Activated CD4-positive, alpha-beta memory T cell treated with anti-CD3 and anti-CD28 coated beads for 36 hours (primary cell): ENCODE measurements at regions not wholly inside any gene's neighbourhood (a gene's known extent, or its start where the extent isn't known, plus 50 kb on each side); places are given as distances from the start of the nearest gene placed in this dataset.
"Not testable (repeated sequence)": the region's sequence is repeated elsewhere in the genome, so short reads cannot be mapped to it uniquely, and the experiment has no call there.

Experiments
- CTCF ChIA-PET: fragments of 350-600 bp; sonication (Branson Sonifier 250); formaldehyde crosslinking; loops from one replicate; lab custom pipeline; 2021; ENCODE audit warnings: antibody characterized with exemption, inconsistent platforms; lab: Charles Lee
- POLR2A ChIA-PET: fragments of 350-600 bp; sonication (Branson Sonifier 250); formaldehyde crosslinking; loops from one replicate; lab custom pipeline; 2021; ENCODE audit warnings: antibody characterized with exemption; lab: Charles Lee
- DNase-seq: peaks from one replicate; pipeline ENCODE4 v3.0.0-alpha.2; 2020
- H3K27ac Mint-ChIP-seq: one replicate; pipeline ENCODE4 v1.8.0; 2021; ENCODE audit warnings: mixed read lengths
- H3K27me3 Mint-ChIP-seq: one replicate; pipeline ENCODE4 v1.8.0; 2021; ENCODE audit warnings: mixed read lengths
- H3K36me3 Mint-ChIP-seq: one replicate; pipeline ENCODE4 v1.8.0; 2021; ENCODE audit warnings: mixed read lengths
- H3K4me1 Mint-ChIP-seq: one replicate; pipeline ENCODE4 v1.8.0; 2021; ENCODE audit warnings: low read depth, mixed read lengths
- H3K4me3 Mint-ChIP-seq: one replicate; pipeline ENCODE4 v1.8.0; 2021; ENCODE audit warnings: mild to moderate bottlenecking, mixed read lengths
- H3K9me3 Mint-ChIP-seq: one replicate; pipeline ENCODE4 v1.8.0; 2021; ENCODE audit warnings: mixed read lengths
- intact Hi-C: fragments of 100-400 bp; cut with micrococcal nuclease; formaldehyde crosslinking; loops from one replicate; pipeline ENCODE4 v1.15.1; 2023

DNA sequence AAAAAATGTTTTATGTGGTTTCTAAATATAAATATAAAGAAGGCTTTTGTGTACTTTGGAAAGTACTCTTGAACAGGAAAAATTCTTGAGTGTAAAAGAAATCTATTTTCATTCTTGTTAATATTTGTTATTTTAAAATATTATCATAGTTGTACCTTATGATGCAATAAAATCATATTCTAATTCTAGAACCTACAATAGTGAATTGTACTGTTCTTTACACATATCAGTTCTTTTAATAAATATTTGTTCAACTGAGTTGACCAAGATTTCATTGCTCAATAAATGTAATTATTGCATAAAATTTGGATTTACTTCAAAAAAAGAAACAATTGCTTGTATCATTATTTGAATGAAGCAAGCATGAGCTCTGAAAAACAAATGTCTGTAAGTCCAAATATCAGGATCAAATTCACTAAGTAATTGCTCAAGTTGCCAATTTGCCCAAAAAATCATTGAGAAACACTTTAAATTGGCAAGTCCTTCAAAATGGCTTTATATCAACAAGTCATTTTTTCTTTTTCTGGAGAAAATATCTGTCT is 191.6 kb upstream of the SLC16A7 start:
- intact Hi-C loops = no loop called here
- Mint-ChIP-seq H3K27me3 (peaks cover 2% of the 10 kb centered on the region), H3K36me3 (no peaks in the 10 kb centered on the region), H3K27ac (no peak overlapping the region), H3K9me3 (no peaks in the 10 kb centered on the region), H3K4me1 (peaks cover 10% of the 10 kb centered on the region), H3K4me3 (no peak overlapping the region)
- no peak for DNase-seq
- POLR2A ChIA-PET = no interaction called here
- CTCF ChIA-PET = interaction anchor here (0.6 to 2.5 kb wide), 8 partner anchors 16 to 1476 kb away, joined by 3 to 21 read pairs (median 3); no protein-coding TSS in a partner anchor

DNA sequence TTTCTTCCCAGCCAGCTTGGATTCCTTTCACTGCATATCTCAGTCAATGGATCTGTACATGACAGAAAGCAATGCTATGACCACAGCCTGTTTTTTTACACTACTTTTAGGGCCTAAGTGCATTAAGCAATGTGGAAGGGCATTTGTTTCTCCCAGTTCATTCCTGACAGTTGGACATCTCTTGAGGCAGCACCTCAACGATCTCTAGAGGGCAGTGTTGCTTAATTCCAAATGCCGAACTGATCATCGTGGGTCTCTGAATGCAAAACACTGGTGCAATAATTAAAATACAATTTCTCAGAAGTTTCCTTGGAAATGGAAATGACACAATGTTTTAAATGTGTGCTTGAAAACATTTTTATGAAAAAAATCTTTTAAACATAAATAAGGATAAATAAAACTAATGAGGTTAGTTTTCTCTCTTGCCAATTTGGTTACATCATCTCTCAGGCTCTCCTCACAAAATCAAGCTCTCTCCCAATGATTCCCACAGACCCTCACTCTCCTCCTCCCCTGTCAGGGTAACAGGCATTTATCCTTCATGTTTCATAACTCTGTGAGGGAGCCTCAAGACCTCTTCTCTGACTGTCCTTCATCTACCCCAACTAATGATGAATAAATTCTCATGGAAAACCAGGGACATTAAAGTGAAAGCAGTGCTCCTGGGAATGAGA is 192.4 kb upstream of the SLC16A7 start:
- intact Hi-C loops = loop anchor here (1.0 kb wide), 2 partner anchors 405 to 432 kb away; no protein-coding TSS in a partner anchor
- no peaks in the 10 kb centered on the region for H3K9me3 Mint-ChIP-seq
- POLR2A ChIA-PET = no interaction called here
- CTCF ChIA-PET = interaction anchor here (0.6 to 2.5 kb wide), 9 partner anchors 17 to 1475 kb away, joined by 3 to 21 read pairs (median 3); no protein-coding TSS in a partner anchor
- no peak overlapping the region for H3K4me3 Mint-ChIP-seq
- peaks cover 10% of the 10 kb centered on the region for H3K4me1 Mint-ChIP-seq
- no peaks in the 10 kb centered on the region for H3K36me3 Mint-ChIP-seq
- no peak overlapping the region for H3K27ac Mint-ChIP-seq
- H3K27me3 Mint-ChIP-seq = peaks cover 2% of the 10 kb centered on the region
- peak; percentile 30 for DNase-seq

DNA sequence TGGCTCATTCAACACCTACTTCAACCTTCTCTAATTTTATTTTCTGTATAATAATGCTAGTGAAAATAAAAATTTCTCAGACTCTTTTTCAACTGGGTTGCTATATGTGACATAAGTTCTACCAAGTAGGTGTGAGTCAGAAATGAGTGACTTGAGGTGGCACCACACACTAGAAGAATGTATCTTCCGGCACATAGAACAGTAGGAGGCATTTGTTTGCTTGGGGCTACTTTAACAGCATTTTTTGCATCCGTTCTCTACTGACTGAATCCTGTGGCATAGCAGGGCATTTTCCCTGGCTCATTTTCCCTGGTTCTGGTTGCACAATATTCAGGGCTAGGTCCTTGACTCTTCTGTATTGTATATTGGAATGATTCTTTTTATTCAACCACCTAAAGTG is 194.0 kb upstream of the SLC16A7 start:
- Mint-ChIP-seq H3K4me3 (no peak overlapping the region), H3K36me3 (no peaks in the 10 kb centered on the region), H3K27me3 (peaks cover 2% of the 10 kb centered on the region), H3K4me1 (peaks cover 10% of the 10 kb centered on the region), H3K27ac (no peak overlapping the region), H3K9me3 (no peaks in the 10 kb centered on the region)
- DNase-seq = no peak
- CTCF ChIA-PET = interaction anchor here (2.5 kb wide), 1 partner anchor 433 kb away, joined by 12 read pairs; no protein-coding TSS in a partner anchor
- POLR2A ChIA-PET = no interaction called here
- intact Hi-C loops = no loop called here

DNA sequence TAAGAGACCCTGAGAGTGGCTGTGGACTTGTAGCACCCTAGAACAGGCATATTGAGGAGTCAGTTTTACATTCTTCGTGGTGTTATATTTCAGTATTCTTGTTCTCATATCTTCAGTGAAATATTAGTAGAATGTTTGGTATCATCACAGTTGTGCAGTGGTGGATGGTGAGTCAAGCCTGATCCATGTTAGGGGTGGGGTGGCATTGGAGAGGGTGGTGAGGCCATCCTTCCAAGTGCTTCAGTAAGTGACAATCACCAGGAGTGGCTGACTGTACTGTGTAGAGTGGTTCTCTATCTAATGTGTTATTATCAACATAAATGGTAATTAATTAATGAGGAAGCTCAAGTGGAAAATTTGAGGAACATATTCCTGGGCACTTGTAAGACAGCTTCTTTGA is 197.7 kb upstream of the SLC16A7 start:
- Mint-ChIP-seq H3K27me3 (peaks cover under 1% of the 10 kb centered on the region), H3K36me3 (no peaks in the 10 kb centered on the region), H3K4me3 (no peak overlapping the region), H3K9me3 (no peaks in the 10 kb centered on the region), H3K4me1 (no peaks in the 10 kb centered on the region), H3K27ac (no peak overlapping the region)
- intact Hi-C loops = no loop called here
- CTCF ChIA-PET = no interaction called here
- DNase-seq = no peak
- POLR2A ChIA-PET = no interaction called here

DNA sequence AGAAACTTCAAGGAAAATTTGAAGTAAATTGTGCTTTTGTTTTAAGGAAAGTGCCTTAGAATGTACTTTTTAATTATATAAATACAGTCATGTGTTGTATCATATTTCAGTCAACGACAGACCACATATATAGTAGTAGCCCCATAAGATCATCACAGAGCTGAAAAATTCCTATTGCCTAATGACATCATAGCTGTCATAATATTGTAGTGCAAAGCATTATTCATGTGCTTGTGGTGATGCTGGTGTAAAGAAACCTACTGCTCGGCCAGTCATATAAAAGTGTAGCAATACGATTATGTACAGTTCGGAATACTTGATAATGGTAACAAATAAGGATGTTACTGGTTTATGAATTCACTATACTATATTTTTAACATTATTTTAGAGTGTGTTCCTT is 198.9 kb upstream of the SLC16A7 start:
- Mint-ChIP-seq H3K27me3 (peaks cover 2% of the 10 kb centered on the region), H3K36me3 (no peaks in the 10 kb centered on the region), H3K4me1 (no peaks in the 10 kb centered on the region), H3K9me3 (no peaks in the 10 kb centered on the region), H3K4me3 (no peak overlapping the region), H3K27ac (no peak overlapping the region)
- CTCF ChIA-PET = no interaction called here
- no peak for DNase-seq
- intact Hi-C loops = no loop called here
- POLR2A ChIA-PET = no interaction called here

DNA sequence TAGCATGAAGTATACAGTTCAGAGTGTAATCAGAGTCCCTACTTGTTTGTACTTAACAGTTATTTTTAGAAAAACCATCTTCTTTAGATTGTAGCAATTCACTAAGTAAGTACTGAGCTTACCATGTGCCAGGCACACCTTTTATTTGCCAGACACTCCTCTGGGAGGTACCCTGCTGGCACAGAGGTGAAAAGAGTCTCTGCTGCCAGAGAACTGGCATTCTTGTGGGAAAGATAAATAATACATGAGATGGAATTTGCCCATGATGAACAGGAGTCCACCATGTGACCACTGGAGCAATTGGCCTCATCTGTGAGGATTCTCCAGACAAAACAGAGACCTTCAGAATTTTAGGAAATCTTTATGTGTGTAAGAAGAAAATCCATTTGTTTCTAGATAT is 199.3 kb upstream of the SLC16A7 start:
- Mint-ChIP-seq H3K36me3 (no peaks in the 10 kb centered on the region), H3K27ac (no peak overlapping the region), H3K9me3 (no peaks in the 10 kb centered on the region), H3K4me3 (no peak overlapping the region), H3K27me3 (peaks cover 2% of the 10 kb centered on the region), H3K4me1 (no peaks in the 10 kb centered on the region)
- ChIA-PET POLR2A (no interaction called here), CTCF (no interaction called here)
- DNase-seq = no peak
- intact Hi-C loops = no loop called here

DNA sequence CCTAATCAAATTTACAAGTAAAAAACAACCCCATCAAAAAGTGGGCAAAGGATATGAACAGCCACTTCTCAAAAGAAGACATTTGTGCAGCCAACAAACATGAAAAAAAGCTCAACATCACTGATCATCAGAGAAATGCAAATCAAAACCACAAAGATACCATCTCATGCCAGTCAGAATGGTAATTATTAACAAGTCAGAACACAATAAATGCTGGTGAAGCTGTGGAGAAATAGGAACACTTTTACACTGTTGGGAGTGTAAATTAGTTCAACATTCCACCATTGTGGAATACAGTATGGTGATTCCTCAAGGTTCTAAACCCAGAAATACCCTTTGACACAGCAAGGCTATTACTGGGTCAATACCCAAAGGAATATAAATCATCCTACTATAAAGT is 200.5 kb upstream of the SLC16A7 start:
- H3K9me3 Mint-ChIP-seq, CTCF ChIA-PET, H3K36me3 Mint-ChIP-seq, H3K27me3 Mint-ChIP-seq, H3K4me1 Mint-ChIP-seq, DNase-seq, H3K4me3 Mint-ChIP-seq, intact Hi-C loops, H3K27ac Mint-ChIP-seq, POLR2A ChIA-PET: not testable (repeated sequence)

DNA sequence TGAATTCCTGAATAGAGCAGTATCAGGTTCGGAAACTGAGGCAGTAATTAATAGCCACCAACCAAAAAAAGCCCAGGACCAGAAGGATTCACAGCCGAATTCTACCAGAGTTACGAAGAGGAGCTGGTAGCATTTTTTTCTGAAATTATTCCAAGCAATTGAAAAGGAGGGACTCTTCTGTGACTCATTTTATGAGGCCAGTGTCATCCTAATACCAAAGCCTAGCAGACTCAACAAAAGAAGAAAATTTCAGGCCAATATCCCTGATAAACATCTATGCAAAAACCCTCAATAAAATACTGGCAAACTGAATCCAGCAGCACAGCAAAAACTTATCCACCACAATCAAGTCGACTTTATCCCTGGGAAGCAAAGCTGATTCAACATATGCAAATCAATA is 202.3 kb upstream of the SLC16A7 start:
- Mint-ChIP-seq H3K4me1 (no peaks in the 10 kb centered on the region), H3K27ac (no peak overlapping the region), H3K9me3 (no peaks in the 10 kb centered on the region), H3K4me3 (no peak overlapping the region), H3K36me3 (no peaks in the 10 kb centered on the region), H3K27me3 (peaks cover 3% of the 10 kb centered on the region)
- DNase-seq = no peak
- POLR2A ChIA-PET = no interaction called here
- intact Hi-C loops = no loop called here
- CTCF ChIA-PET = interaction anchor here (1.9 kb wide), 1 partner anchor 12 kb away, joined by 4 read pairs; no protein-coding TSS in a partner anchor

DNA sequence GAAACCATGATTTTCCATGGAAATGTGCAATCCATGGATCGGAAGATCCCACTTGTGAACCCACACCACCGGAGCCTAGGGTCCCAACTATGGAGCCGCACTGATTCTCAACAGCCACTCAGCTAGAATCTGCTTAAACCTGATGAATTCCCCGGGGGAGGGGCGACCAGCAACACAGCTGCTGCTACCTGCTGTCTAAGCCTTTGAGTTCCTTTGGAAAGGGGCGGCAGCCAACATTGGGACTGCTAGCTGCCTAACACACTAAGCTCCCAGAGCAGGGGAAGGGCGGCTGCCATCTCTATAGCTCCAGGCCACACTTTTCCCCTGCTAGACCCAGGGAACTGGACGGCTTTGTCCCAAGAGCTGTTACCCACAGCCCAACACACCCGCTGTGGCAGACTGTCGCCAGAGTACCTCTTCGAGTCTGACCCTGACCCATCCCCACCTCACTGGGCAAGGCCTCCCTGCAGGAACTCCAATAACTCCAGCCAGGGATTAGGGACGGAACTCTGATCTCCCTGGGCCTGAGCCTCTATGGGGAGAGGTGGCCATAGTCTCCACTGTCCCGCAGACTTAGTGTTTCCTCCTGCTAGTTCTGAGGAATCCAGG is 205.8 kb upstream of the SLC16A7 start:
- Mint-ChIP-seq H3K9me3 (no peaks in the 10 kb centered on the region), H3K36me3 (no peaks in the 10 kb centered on the region), H3K27ac (no peak overlapping the region), H3K4me3 (no peak overlapping the region), H3K27me3 (peaks cover 6% of the 10 kb centered on the region), H3K4me1 (no peaks in the 10 kb centered on the region)
- intact Hi-C loops = no loop called here
- CTCF ChIA-PET = no interaction called here
- POLR2A ChIA-PET = no interaction called here
- DNase-seq = no peak

DNA sequence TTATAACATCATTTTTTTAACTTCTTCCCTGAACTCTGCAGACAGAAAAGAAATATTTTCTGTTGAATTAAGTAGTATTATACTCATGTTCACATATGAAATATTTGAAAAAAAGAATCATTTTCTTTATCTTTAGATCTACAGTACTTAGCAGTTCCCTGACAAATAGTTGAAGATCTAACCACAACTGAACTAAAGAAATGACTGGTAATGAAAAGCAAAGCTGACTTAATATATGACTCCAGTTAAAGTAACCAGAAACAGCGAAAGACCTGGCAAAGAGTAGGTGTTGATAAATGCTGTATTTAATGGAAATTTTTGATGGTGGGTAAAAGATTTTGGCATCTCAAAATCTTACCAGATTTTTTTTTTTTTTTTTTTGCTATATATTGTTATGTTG is 207.1 kb upstream of the SLC16A7 start:
- Mint-ChIP-seq H3K27me3 (peaks cover 8% of the 10 kb centered on the region), H3K9me3 (no peaks in the 10 kb centered on the region), H3K27ac (no peak overlapping the region), H3K4me1 (no peaks in the 10 kb centered on the region), H3K4me3 (no peak overlapping the region), H3K36me3 (no peaks in the 10 kb centered on the region)
- intact Hi-C loops = no loop called here
- CTCF ChIA-PET = interaction anchor here (1.0 kb wide), 1 partner anchor 446 kb away, joined by 6 read pairs; no protein-coding TSS in a partner anchor
- no peak for DNase-seq
- POLR2A ChIA-PET = no interaction called here

DNA sequence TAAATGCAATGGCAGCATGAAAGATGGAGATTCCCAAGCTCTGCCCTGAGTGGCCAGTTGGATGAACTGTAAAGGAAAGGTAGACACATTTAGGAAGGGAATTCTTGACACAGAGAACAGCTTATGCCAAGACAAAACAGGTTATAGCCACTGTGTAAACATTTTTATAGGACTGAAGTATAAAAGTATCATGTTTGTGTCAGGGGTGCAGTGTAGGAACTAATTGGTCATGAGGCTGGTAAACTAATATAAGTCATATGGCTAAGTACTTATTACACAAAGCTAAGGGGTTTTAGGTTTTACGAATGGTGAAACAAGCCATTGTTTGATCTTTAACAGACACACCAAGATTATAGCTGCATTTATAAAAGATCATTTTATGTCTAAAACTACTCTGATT is 207.7 kb upstream of the SLC16A7 start:
- DNase-seq = no peak
- H3K27me3 Mint-ChIP-seq = peaks cover 8% of the 10 kb centered on the region
- no peaks in the 10 kb centered on the region for H3K9me3 Mint-ChIP-seq
- no peaks in the 10 kb centered on the region for H3K36me3 Mint-ChIP-seq
- H3K4me1 Mint-ChIP-seq = no peaks in the 10 kb centered on the region
- H3K4me3 Mint-ChIP-seq = no peak overlapping the region
- H3K27ac Mint-ChIP-seq = no peak overlapping the region
- intact Hi-C loops = no loop called here
- ChIA-PET CTCF (interaction anchor here (0.8 to 1.0 kb wide), 2 partner anchors 419 to 447 kb away, joined by 3 to 6 read pairs; no protein-coding TSS in a partner anchor), POLR2A (no interaction called here)

DNA sequence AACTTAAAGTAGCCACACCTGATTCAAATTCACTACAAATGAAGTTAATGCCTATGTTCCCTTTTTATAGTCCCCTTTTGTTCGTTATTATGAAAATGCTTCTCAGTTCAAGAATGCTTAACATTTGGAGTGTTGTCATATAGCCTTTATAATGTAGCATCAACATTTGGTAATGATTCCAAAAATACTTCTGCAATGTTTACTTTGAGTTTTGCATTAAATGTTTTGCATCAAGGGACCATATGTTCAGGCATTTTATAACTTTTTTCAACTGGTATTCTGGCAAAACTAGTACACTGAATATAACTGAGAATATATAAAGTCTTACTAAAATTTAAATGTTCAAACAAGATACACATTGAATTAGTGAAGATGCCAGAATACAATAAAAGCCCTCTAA is 209.6 kb upstream of the SLC16A7 start:
- no peak overlapping the region for H3K4me3 Mint-ChIP-seq
- intact Hi-C loops = no loop called here
- peaks cover 4% of the 10 kb centered on the region for H3K4me1 Mint-ChIP-seq
- H3K36me3 Mint-ChIP-seq = no peaks in the 10 kb centered on the region
- DNase-seq = no peak
- POLR2A ChIA-PET = no interaction called here
- no peak overlapping the region for H3K27ac Mint-ChIP-seq
- no peaks in the 10 kb centered on the region for H3K9me3 Mint-ChIP-seq
- CTCF ChIA-PET = no interaction called here
- H3K27me3 Mint-ChIP-seq = peaks cover 7% of the 10 kb centered on the region
